GM06990 (cell line): ENCODE measurements at regions not wholly inside any gene's neighbourhood (a gene's known extent, or its start where the extent isn't known, plus 50 kb on each side); places are given as distances from the start of the nearest gene placed in this dataset.
A peak's percentile ranks its signal among the peaks of the same experiment; 100 is the strongest.
"Not testable (repeated sequence)": the region's sequence is repeated elsewhere in the genome, so short reads cannot be mapped to it uniquely, and the experiment has no call there.

Experiments
- DNase-seq: peaks from one replicate; pipeline ENCODE4 v3.0.0-alpha.2; 2011; ENCODE audit not compliant: insufficient read length; ENCODE audit errors: extremely low read depth
- H3K27me3 ChIP-seq: replicated peaks from 2 replicates; pipeline ENCODE4 v1.6.0; 2011; ENCODE audit warnings: low read length; ENCODE audit not compliant: control insufficient read depth, insufficient read depth
- H3K36me3 ChIP-seq: 2 replicates; pipeline ENCODE4 v1.5.1; 2011; ENCODE audit warnings: low read length; ENCODE audit not compliant: control insufficient read depth, insufficient read depth
- H3K4me3 ChIP-seq: replicated peaks from 2 replicates; pipeline ENCODE4 v1.5.1; 2011; ENCODE audit warnings: low read depth, mild to moderate bottlenecking, control low read depth, low read length
- TF ChIP-seq, protein P1 (sequence below): IDR thresholded peaks from 2 replicates; pipeline ENCODE4 v1.5.1; 2011; ENCODE audit warnings: low read length, control low read depth, mild to moderate bottlenecking, inconsistent platforms; ENCODE audit not compliant: insufficient read depth, poor library complexity, severe bottlenecking

DNA sequence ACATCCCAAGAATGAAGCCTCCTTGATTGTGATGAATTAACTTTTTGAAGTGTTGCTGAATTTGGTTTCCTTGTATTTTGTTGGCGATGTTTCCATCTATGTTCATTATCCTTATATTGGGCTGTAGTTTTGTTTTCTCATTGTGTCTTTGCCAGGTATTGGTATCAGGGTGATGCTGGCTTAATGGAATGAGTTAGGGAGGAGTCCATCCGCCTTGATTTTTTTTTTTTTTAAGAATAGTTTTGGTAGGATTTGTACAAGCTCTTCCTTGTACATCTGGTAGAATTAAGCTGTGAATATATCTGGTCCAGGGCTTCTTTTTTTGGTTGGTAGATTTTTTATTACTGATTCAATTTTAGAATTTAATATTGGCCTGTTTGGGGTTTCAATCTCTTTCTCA lies 166.1 kb upstream of the WDFY3 start:
- Histone ChIP-seq H3K36me3 (no peaks in the 10 kb centered on the region), H3K27me3 (no peaks in the 10 kb centered on the region; the same call in 1 of the 2 replicates), H3K4me3 (no peak overlapping the region)
- TF ChIP-seq, protein P1, sequence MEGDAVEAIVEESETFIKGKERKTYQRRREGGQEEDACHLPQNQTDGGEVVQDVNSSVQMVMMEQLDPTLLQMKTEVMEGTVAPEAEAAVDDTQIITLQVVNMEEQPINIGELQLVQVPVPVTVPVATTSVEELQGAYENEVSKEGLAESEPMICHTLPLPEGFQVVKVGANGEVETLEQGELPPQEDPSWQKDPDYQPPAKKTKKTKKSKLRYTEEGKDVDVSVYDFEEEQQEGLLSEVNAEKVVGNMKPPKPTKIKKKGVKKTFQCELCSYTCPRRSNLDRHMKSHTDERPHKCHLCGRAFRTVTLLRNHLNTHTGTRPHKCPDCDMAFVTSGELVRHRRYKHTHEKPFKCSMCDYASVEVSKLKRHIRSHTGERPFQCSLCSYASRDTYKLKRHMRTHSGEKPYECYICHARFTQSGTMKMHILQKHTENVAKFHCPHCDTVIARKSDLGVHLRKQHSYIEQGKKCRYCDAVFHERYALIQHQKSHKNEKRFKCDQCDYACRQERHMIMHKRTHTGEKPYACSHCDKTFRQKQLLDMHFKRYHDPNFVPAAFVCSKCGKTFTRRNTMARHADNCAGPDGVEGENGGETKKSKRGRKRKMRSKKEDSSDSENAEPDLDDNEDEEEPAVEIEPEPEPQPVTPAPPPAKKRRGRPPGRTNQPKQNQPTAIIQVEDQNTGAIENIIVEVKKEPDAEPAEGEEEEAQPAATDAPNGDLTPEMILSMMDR: no peak
- DNase-seq: no peak

DNA sequence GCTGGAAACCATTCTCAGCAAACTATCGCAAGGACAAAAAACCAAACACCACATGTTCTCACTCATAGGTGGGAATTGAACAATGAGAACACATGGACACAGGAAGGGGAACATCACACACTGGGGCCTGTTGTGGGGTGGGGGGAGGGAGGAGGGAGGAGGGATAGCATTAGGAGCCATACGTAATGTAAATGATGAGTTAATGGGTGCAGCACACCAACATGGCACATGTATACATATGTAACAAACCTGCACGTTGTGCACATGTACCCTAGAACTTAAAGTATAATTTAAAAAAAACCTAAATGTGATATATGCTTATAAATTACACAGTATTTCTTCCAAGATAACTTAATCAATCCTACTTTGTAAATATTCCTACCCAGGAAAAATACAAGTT lies 173.3 kb upstream of the WDFY3 start:
- H3K4me3 ChIP-seq, H3K27me3 ChIP-seq, DNase-seq, H3K36me3 ChIP-seq: not testable (repeated sequence)

DNA sequence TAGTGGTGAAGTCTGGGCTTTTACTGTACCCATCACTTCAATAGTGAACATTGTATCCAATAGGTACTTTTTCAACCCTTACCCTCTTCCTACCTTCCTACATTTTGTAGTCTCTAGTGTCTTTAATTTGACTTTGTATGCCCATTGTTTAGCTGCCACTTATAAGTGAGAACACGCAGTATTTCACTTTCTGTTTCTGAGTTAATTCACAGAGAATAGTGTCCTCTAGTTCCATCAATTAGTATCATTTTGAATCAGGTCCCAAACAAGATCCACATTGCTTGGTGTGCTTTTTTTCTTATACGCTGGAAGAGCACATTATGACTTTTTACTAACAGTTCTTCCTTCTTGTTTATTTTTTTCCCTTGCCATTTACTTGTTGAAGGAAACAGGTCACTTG lies 176.0 kb upstream of the WDFY3 start:
- DNase-seq: no peak
- Histone ChIP-seq H3K36me3 (no peaks in the 10 kb centered on the region), H3K4me3 (no peak overlapping the region), H3K27me3 (no peaks in the 10 kb centered on the region)
- TF ChIP-seq, protein P1: no peak

DNA sequence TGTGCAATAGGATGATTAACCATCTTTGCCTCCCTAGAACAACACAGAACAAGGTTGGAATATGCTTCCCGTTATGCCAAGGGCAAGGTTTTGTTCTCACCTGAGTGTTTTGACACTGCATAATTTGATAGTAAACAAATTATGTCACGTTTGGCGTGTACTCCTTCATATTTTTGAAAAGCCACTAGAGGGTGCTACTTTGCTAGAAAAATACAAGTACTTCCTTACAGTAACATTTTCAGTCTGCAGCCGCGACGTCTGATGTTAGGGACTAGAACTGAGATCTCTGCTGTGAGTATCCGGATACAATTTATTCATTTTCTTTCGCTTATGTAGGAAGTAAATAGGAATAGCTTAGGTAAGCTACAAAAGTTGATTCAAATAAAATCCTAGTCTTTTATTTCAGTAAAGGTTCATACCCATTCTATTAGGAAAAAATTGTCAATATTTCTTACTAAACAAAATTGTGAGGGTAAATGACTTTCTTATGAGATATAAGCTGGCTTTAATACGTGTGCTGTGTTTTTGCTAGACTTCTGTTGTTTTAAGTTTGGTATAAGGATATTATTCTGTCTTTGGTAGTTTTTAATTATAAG lies 181.1 kb upstream of the WDFY3 start:
- no peaks in the 10 kb centered on the region for H3K36me3 ChIP-seq
- DNase-seq: peak; percentile 9
- no peaks in the 10 kb centered on the region; the same call in 1 of the 2 replicates for H3K27me3 ChIP-seq
- no peak overlapping the region for H3K4me3 ChIP-seq
- TF ChIP-seq, protein P1: peak; percentile 54

DNA sequence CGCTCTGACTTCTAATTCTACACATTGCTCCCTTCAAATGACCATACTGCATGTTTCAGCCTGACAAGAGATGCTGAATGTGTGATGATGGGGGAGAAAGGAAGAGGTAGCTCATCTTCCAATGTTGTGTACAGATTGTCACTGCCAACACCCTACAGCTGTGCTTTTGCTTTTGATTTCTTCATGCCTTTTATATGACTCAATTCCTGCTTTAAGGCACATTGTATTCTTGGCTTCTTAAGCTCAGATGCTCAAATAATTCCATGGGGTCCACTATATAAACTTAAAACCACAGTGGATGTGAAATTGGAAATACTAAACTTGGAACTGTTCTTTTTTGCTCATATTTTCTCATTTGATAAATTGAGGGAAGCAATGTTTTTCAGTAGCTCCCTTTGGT lies 183.2 kb upstream of the WDFY3 start:
- Histone ChIP-seq H3K4me3 (no peak overlapping the region), H3K36me3 (no peaks in the 10 kb centered on the region), H3K27me3 (no peaks in the 10 kb centered on the region; the same call in 1 of the 2 replicates)
- TF ChIP-seq, protein P1: no peak
- no peak for DNase-seq

DNA sequence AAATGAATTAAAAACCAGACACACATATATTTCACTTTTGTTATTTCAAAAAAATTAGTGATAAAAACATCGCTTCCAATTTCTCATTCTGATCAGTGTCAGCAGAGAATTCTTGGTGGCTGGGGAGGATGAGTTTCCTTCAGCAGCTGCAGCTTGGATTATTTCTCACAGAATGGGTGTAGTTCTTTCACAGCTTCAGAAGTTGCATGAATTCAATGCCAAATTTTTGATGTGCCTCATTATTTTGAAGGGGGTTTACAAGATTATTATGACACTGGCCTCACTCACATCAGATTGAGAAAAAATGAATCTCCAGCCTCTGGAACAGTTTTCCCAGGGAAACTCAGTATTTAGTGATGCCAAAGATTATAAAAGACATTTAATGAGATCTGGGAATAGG lies 184.9 kb upstream of the WDFY3 start:
- no peaks in the 10 kb centered on the region; the same call in 1 of the 2 replicates for H3K27me3 ChIP-seq
- H3K36me3 ChIP-seq: no peaks in the 10 kb centered on the region
- H3K4me3 ChIP-seq: no peak overlapping the region
- DNase-seq: no peak
- TF ChIP-seq, protein P1: no peak
